WTC11 (cell line): ENCODE measurements at regions not wholly inside any gene's neighbourhood (a gene's known extent, or its start where the extent isn't known, plus 50 kb on each side); places are given as distances from the start of the nearest gene placed in this dataset.

Experiments used
- ATAC-seq: fragments of 200-7000 bp; cut with Tn5 transposase; 2 replicates; pipeline ENCODE4 v1.10.0; 2021; ENCODE audit warnings: mild to moderate bottlenecking, moderate library complexity
- CTCF ChIA-PET: fragments of 300-600 bp; sonication (Branson Sonifier 250); formaldehyde crosslinking; loops from one replicate; lab custom pipeline; 2021; ENCODE audit warnings: antibody characterized with exemption; lab: Charles Lee
- POLR2A ChIA-PET: fragments of 350-600 bp; sonication (Branson Sonifier 250); formaldehyde crosslinking; loops from one replicate; lab custom pipeline; 2021; ENCODE audit warnings: antibody characterized with exemption; lab: Charles Lee
- DNase-seq: peaks from one replicate; pipeline ENCODE4 v3.0.0; 2021; ENCODE audit warnings: low spot score
- H3K27ac Mint-ChIP-seq: 2 replicates; pipeline ENCODE4 v1.8.0; 2021; ENCODE audit warnings: mixed read lengths
- H3K27me3 Mint-ChIP-seq: 2 replicates; pipeline ENCODE4 v1.8.0; 2021; ENCODE audit warnings: low read depth, mild to moderate bottlenecking, moderate library complexity, mixed read lengths
- H3K36me3 Mint-ChIP-seq: 2 replicates; pipeline ENCODE4 v1.8.0; 2021; ENCODE audit warnings: mixed read lengths
- H3K4me1 Mint-ChIP-seq: 2 replicates; pipeline ENCODE4 v1.8.0; 2022; ENCODE audit warnings: mixed read lengths
- H3K4me3 Mint-ChIP-seq: 2 replicates; pipeline ENCODE4 v1.8.0; 2021; ENCODE audit warnings: mild to moderate bottlenecking, moderate library complexity, mixed read lengths
- H3K9me3 Mint-ChIP-seq: 2 replicates; pipeline ENCODE4 v1.8.0; 2021; ENCODE audit warnings: mixed read lengths
- ATF2 ChIP-seq: sonication (generic); formaldehyde crosslinking; IDR thresholded peaks from 2 replicates; pipeline ENCODE4 v1.8.1; 2022; ENCODE audit warnings: low read depth, missing genetic modification reagents, borderline replicate concordance
- CREM ChIP-seq: sonication (generic); formaldehyde crosslinking; IDR thresholded peaks from 2 replicates; pipeline ENCODE4 v1.8.1; 2022; ENCODE audit warnings: mild to moderate bottlenecking, missing genetic modification reagents, moderate library complexity
- ERG ChIP-seq: fragments of 250-450 bp; sonication (Bioruptor Pico); IDR thresholded peaks from 2 replicates; pipeline ENCODE4 v1.8.0; 2021; ENCODE audit warnings: mild to moderate bottlenecking
- JUN ChIP-seq: sonication (generic); formaldehyde crosslinking; IDR thresholded peaks from 2 replicates; pipeline ENCODE4 v1.8.0; 2023; ENCODE audit warnings: mild to moderate bottlenecking, missing genetic modification reagents
- MAX ChIP-seq: sonication (generic); formaldehyde crosslinking; IDR thresholded peaks from 2 replicates; pipeline ENCODE4 v1.8.0; 2022; ENCODE audit warnings: mild to moderate bottlenecking, missing genetic modification reagents
- MLX ChIP-seq: sonication (generic); formaldehyde crosslinking; IDR thresholded peaks from 2 replicates; pipeline ENCODE4 v1.8.1; 2023; ENCODE audit warnings: mild to moderate bottlenecking, missing genetic modification reagents, moderate library complexity
- PRRX2 ChIP-seq: fragments of 250-450 bp; sonication (Bioruptor Pico); IDR thresholded peaks from 2 replicates; pipeline ENCODE4 v1.8.0; 2021; ENCODE audit warnings: mild to moderate bottlenecking
- SOX15 ChIP-seq: fragments of 250-450 bp; sonication (Bioruptor Pico); IDR thresholded peaks from 2 replicates; pipeline ENCODE4 v1.9.0; 2021; ENCODE audit warnings: mild to moderate bottlenecking
- TCF7 ChIP-seq: sonication (generic); formaldehyde crosslinking; IDR thresholded peaks from 2 replicates; pipeline ENCODE4 v1.8.0; 2022; ENCODE audit warnings: mild to moderate bottlenecking, low read depth, missing genetic modification reagents, moderate library complexity
- USF1 ChIP-seq: sonication (generic); formaldehyde crosslinking; IDR thresholded peaks from 2 replicates; pipeline ENCODE4 v1.8.0; 2022; ENCODE audit warnings: mild to moderate bottlenecking, missing genetic modification reagents
- ZBTB43 ChIP-seq: sonication (generic); formaldehyde crosslinking; IDR thresholded peaks from 2 replicates; pipeline ENCODE4 v1.8.1; 2023; ENCODE audit warnings: mild to moderate bottlenecking, missing genetic modification reagents
- ZNF121 ChIP-seq: sonication (generic); formaldehyde crosslinking; IDR thresholded peaks from 2 replicates; pipeline ENCODE4 v1.8.0; 2023; ENCODE audit warnings: missing genetic modification reagents
- ZNF138 ChIP-seq: sonication (generic); formaldehyde crosslinking; conservative IDR thresholded peaks from 2 replicates; pipeline ENCODE4 v1.8.1; 2022; ENCODE audit warnings: mild to moderate bottlenecking, moderate library complexity, missing genetic modification reagents
- ZNF281 ChIP-seq: sonication (generic); formaldehyde crosslinking; IDR thresholded peaks from 2 replicates; pipeline ENCODE4 v1.8.0; 2023; ENCODE audit warnings: mild to moderate bottlenecking, missing genetic modification reagents
- ZNF416 ChIP-seq: fragments of 250-450 bp; sonication (Bioruptor Pico); IDR thresholded peaks from 2 replicates; pipeline ENCODE4 v1.9.0; 2021; ENCODE audit warnings: mild to moderate bottlenecking, inconsistent platforms
- ZNF532 ChIP-seq: fragments of 250-450 bp; sonication (Bioruptor Pico); IDR thresholded peaks from 2 replicates; pipeline ENCODE4 v1.9.0; 2021; ENCODE audit warnings: mild to moderate bottlenecking, borderline replicate concordance
- ZSCAN18 ChIP-seq: fragments of 250-450 bp; sonication (Bioruptor Pico); IDR thresholded peaks from 2 replicates; pipeline ENCODE4 v2.1.2; 2022; ENCODE audit warnings: mild to moderate bottlenecking, moderate library complexity

GRCh38 chrX:45715748-45716147, 515.1 kb upstream of the DIPK2B start (continued):
- TF ChIP-seq JUN (CRISPR knock-in tag) (no peak), ZSCAN18 (CRISPR knock-in tag) (no peak), PRRX2 (CRISPR knock-in tag) (no peak), MAX (CRISPR knock-in tag) (no peak)

GRCh38 chrX:45714866-45715265, 514.2 kb upstream of the DIPK2B start:
- TF ChIP-seq MLX (CRISPR knock-in tag) (no peak), TCF7 (no peak), USF1 (CRISPR knock-in tag) (no peak), ZNF416 (CRISPR knock-in tag) (no peak), ZNF281 (CRISPR knock-in tag) (no peak)
- ChIA-PET CTCF (no interaction called here), POLR2A (no interaction called here)
- Mint-ChIP-seq H3K36me3 (no peaks in the 10 kb centered on the region), H3K27me3 (no peaks in the 10 kb centered on the region), H3K27ac (no peak overlapping the region), H3K9me3 (no peaks in the 10 kb centered on the region), H3K4me1 (peaks cover 12% of the 10 kb centered on the region), H3K4me3 (no peak overlapping the region)
- DNase-seq (no peak), ATAC-seq (no peak)

- Mint-ChIP-seq H3K4me3 (no peak overlapping the region), H3K4me1 (peaks cover 3% of the 10 kb centered on the region; the same call in 1 of the 2 replicates), H3K27me3 (no peaks in the 10 kb centered on the region), H3K36me3 (no peaks in the 10 kb centered on the region), H3K9me3 (no peaks in the 10 kb centered on the region), H3K27ac (no peak overlapping the region)
- no peak for ATAC-seq
- ChIA-PET CTCF (no interaction called here), POLR2A (no interaction called here)
- DNase-seq: no peak
- TF ChIP-seq ZNF121 (CRISPR knock-in tag) (no peak), ATF2 (CRISPR knock-in tag) (no peak), ZBTB43 (CRISPR knock-in tag) (no peak), CREM (CRISPR knock-in tag) (no peak), ZNF138 (CRISPR knock-in tag) (no peak), ZNF532 (CRISPR knock-in tag) (no peak), SOX15 (CRISPR knock-in tag) (no peak), ERG (CRISPR knock-in tag) (no peak), USF1 (CRISPR knock-in tag) (no peak)
Measured at GRCh38 chrX:45712067-45712466, 511.4 kb upstream of the DIPK2B start.
